PC-3 (cell line): ENCODE measurements at regions not wholly inside any gene's neighbourhood (a gene's known extent, or its start where the extent isn't known, plus 50 kb on each side); places are given as distances from the start of the nearest gene placed in this dataset.

ENCODE experiments used
- ATAC-seq: fragments of 200-7000 bp; cut with Tn5 transposase; 2 replicates; pipeline ENCODE4 v1.9.1; 2020; ENCODE audit warnings: mild to moderate bottlenecking, moderate library complexity
- BruUV-seq: library from RNA; stranded (reverse); fragments of 400-500 nt; replicated peaks from 2 replicates; lab custom pipeline; 2021; lab: Mats Ljungman, UMichigan
- CTCF ChIA-PET: fragments of 300-600 bp; sonication (Branson Sonifier 250); formaldehyde crosslinking; loops from one replicate; lab custom pipeline; 2022; ENCODE audit warnings: antibody characterized with exemption; lab: Charles Lee
- POLR2A ChIA-PET: fragments of 300-600 bp; sonication (Branson Sonifier 250); formaldehyde crosslinking; loops from one replicate; lab custom pipeline; 2022; ENCODE audit warnings: antibody characterized with exemption; ENCODE audit not compliant: unreplicated experiment; lab: Charles Lee
- DNase-seq: peaks from one replicate; pipeline ENCODE4 v3.0.0-alpha.2; 2015
- H2AFZ ChIP-seq: fragments of 300-600 bp; sonication (generic); 2 replicates; pipeline ENCODE4 v1.6.0; 2016; ENCODE audit warnings: antibody characterized with exemption, low read length
- H3F3A ChIP-seq: fragments of 300-600 bp; sonication (generic); one replicate; pipeline ENCODE4 v1.6.0; 2017; ENCODE audit warnings: antibody characterized with exemption, low read length, control low read depth, mild to moderate bottlenecking; ENCODE audit not compliant: unreplicated experiment
- H3K27ac ChIP-seq: fragments of 300-600 bp; sonication (generic); 2 replicates; pipeline ENCODE4 v1.5.1; 2016; ENCODE audit warnings: mild to moderate bottlenecking, low read length
- H3K27me3 ChIP-seq: fragments of 300-600 bp; sonication (generic); 2 replicates; pipeline ENCODE4 v1.6.1; 2016; ENCODE audit warnings: low read length, mixed read lengths
- H3K36me3 ChIP-seq: fragments of 300-600 bp; sonication (generic); 2 replicates; pipeline ENCODE4 v1.6.1; 2016; ENCODE audit warnings: low read depth, mixed run types, low read length, mixed read lengths
- H3K4me1 ChIP-seq: fragments of 300-600 bp; sonication (generic); 2 replicates; pipeline ENCODE4 v1.5.1; 2016; ENCODE audit warnings: low read length; ENCODE audit not compliant: insufficient read depth
- H3K4me2 ChIP-seq: fragments of 300-600 bp; sonication (generic); 2 replicates; pipeline ENCODE4 v1.6.0; 2016; ENCODE audit warnings: low read length
- H3K4me3 ChIP-seq: fragments of 300-600 bp; sonication (generic); 2 replicates; pipeline ENCODE4 v1.5.1; 2016; ENCODE audit warnings: mild to moderate bottlenecking, low read length, mixed read lengths
- H3K79me2 ChIP-seq: fragments of 300-600 bp; sonication (generic); 2 replicates; pipeline ENCODE4 v1.6.1; 2017; ENCODE audit warnings: low read length, mixed read lengths
- H3K9ac ChIP-seq: fragments of 300-600 bp; sonication (generic); 2 replicates; pipeline ENCODE4 v1.6.0; 2016; ENCODE audit warnings: mild to moderate bottlenecking, low read length
- H3K9me2 ChIP-seq: fragments of 300-600 bp; sonication (generic); replicated peaks from 2 replicates; pipeline ENCODE4 v1.6.1; 2016; ENCODE audit warnings: mixed run types, low read length, mixed read lengths
- H3K9me3 ChIP-seq: fragments of 300-600 bp; sonication (generic); 2 replicates; pipeline ENCODE4 v1.6.1; 2016; ENCODE audit warnings: low read length, mixed read lengths
- H4K20me1 ChIP-seq: fragments of 300-600 bp; sonication (generic); 2 replicates; pipeline ENCODE4 v1.6.1; 2016; ENCODE audit warnings: low read length, mixed read lengths
- CTCF ChIP-seq: fragments of 300-600 bp; sonication (generic); conservative IDR thresholded peaks from 2 replicates; pipeline ENCODE4 v1.5.1; 2017; ENCODE audit warnings: antibody characterized with exemption, low read depth, mild to moderate bottlenecking, low read length
- EZH2 ChIP-seq: fragments of 300-600 bp; sonication (generic); IDR thresholded peaks from one replicate; pipeline ENCODE4 v1.6.1; 2017; ENCODE audit warnings: antibody characterized with exemption, mild to moderate bottlenecking, low read length; ENCODE audit not compliant: unreplicated experiment
- EZH2phosphoT487 ChIP-seq: fragments of 300-600 bp; sonication (generic); IDR thresholded peaks from 2 replicates; pipeline ENCODE4 v1.6.1; 2018; ENCODE audit warnings: mild to moderate bottlenecking, antibody characterized with exemption, low read length, borderline replicate concordance
- intact Hi-C: fragments of 100-400 bp; cut with micrococcal nuclease; formaldehyde crosslinking; loops from 2 replicates; pipeline ENCODE4 v1.9.0; 2023

- H3K79me2 ChIP-seq, result no peaks in the 10 kb centered on the region
- intact Hi-C loops, result no loop called here
- H2AFZ ChIP-seq, result no peak overlapping the region
- H3K9me3 ChIP-seq, result no peaks in the 10 kb centered on the region
- H3K36me3 ChIP-seq, result no peaks in the 10 kb centered on the region
- no peak overlapping the region for H3K4me3 ChIP-seq
- no peaks in the 10 kb centered on the region for H4K20me1 ChIP-seq
- no peak for TF ChIP-seq EZH2
- TF ChIP-seq CTCF, result no peak
- TF ChIP-seq EZH2phosphoT487, result no peak
- BruUV-seq, result no TSS peak
- ATAC-seq (no peak), DNase-seq (no peak)
- no peaks in the 10 kb centered on the region for H3K27me3 ChIP-seq
- H3F3A ChIP-seq, result no peaks in the 10 kb centered on the region
- H3K4me2 ChIP-seq, result no peak overlapping the region
- H3K9me2 ChIP-seq, result no peaks in the 10 kb centered on the region
- no peaks in the 10 kb centered on the region for H3K4me1 ChIP-seq
- CTCF ChIA-PET, result no interaction called here
- H3K9ac ChIP-seq, result no peak overlapping the region
- H3K27ac ChIP-seq, result no peak overlapping the region
- POLR2A ChIA-PET, result no interaction called here
Measured at GRCh38 chr7:86262781-86263180, 380.9 kb upstream of the GRM3 start.

- DNase-seq, result no peak
- CTCF ChIA-PET, result no interaction called here
Measured at GRCh38 chr7:86257894-86258293, 385.8 kb upstream of the GRM3 start.

GRCh38 chr7:86252406-86252805 is 391.3 kb upstream of the GRM3 start:
- H3K4me3 ChIP-seq, result no peak overlapping the region
- no peak overlapping the region for H3K4me2 ChIP-seq
- no peak overlapping the region for H3K9ac ChIP-seq
- ATAC-seq (no peak), DNase-seq (no peak)
- H3F3A ChIP-seq, result no peaks in the 10 kb centered on the region
- POLR2A ChIA-PET, result no interaction called here
- no peaks in the 10 kb centered on the region for H4K20me1 ChIP-seq
- no peak for TF ChIP-seq EZH2phosphoT487
- TF ChIP-seq CTCF, result no peak
- no peak for TF ChIP-seq EZH2
- no peaks in the 10 kb centered on the region for H3K4me1 ChIP-seq
- intact Hi-C loops, result no loop called here
- no peaks in the 10 kb centered on the region for H3K36me3 ChIP-seq
- CTCF ChIA-PET, result no interaction called here
- H3K9me2 ChIP-seq, result no peaks in the 10 kb centered on the region
- no peaks in the 10 kb centered on the region for H3K79me2 ChIP-seq
- H3K27me3 ChIP-seq, result no peaks in the 10 kb centered on the region
- H3K27ac ChIP-seq, result no peak overlapping the region
- no peak overlapping the region for H2AFZ ChIP-seq
- no TSS peak for BruUV-seq
- H3K9me3 ChIP-seq, result no peaks in the 10 kb centered on the region

More at GRCh38 chr7:86257894-86258293, 385.8 kb upstream of the GRM3 start:
- Histone ChIP-seq H3K27ac (no peak overlapping the region), H3K4me1 (no peaks in the 10 kb centered on the region), H4K20me1 (no peaks in the 10 kb centered on the region), H3F3A (no peaks in the 10 kb centered on the region), H3K9me2 (no peaks in the 10 kb centered on the region), H3K79me2 (no peaks in the 10 kb centered on the region), H3K27me3 (no peaks in the 10 kb centered on the region), H3K9ac (no peak overlapping the region), H3K4me3 (no peak overlapping the region), H3K36me3 (no peaks in the 10 kb centered on the region), H3K4me2 (no peak overlapping the region), H2AFZ (no peak overlapping the region), H3K9me3 (no peaks in the 10 kb centered on the region)
- no peak for TF ChIP-seq EZH2phosphoT487
- TF ChIP-seq CTCF, result no peak
- intact Hi-C loops, result no loop called here
- POLR2A ChIA-PET, result no interaction called here
- no TSS peak for BruUV-seq
- no peak for ATAC-seq
